H9 (cell line): ENCODE measurements at regions not wholly inside any gene's neighbourhood (a gene's known extent, or its start where the extent isn't known, plus 50 kb on each side); places are given as distances from the start of the nearest gene placed in this dataset.

Experiments used
- DNase-seq: peaks from one replicate; pipeline ENCODE4 v3.0.0-alpha.2; 2017
- H2AFZ ChIP-seq: one replicate; pipeline ENCODE4 v1.6.1; 2013; ENCODE audit warnings: mild to moderate bottlenecking, low read length, control low read depth, moderate library complexity
- H2AK5ac ChIP-seq: 2 replicates; pipeline ENCODE4 v1.6.1; 2013; ENCODE audit warnings: low read length, control low read depth, mixed read lengths; ENCODE audit not compliant: insufficient read length
- H2BK120ac ChIP-seq: one replicate; pipeline ENCODE4 v1.6.1; 2013; ENCODE audit warnings: low read depth, mild to moderate bottlenecking, low read length, control low read depth, inconsistent platforms; ENCODE audit not compliant: poor library complexity, severe bottlenecking
- H2BK12ac ChIP-seq: 2 replicates; pipeline ENCODE4 v1.6.1; 2013; ENCODE audit warnings: low read length, control low read depth, mixed read lengths, low read depth; ENCODE audit not compliant: insufficient read length
- H2BK15ac ChIP-seq: 2 replicates; pipeline ENCODE4 v1.6.1; 2013; ENCODE audit warnings: low read depth, low read length, control low read depth
- H2BK20ac ChIP-seq: one replicate; pipeline ENCODE4 v1.6.1; 2013; ENCODE audit warnings: low read depth, mild to moderate bottlenecking, low read length, control low read depth, inconsistent platforms; ENCODE audit not compliant: poor library complexity, severe bottlenecking
- H2BK5ac ChIP-seq: 2 replicates; pipeline ENCODE4 v1.6.1; 2013; ENCODE audit warnings: low read length, control low read depth, mixed read lengths; ENCODE audit not compliant: insufficient read length
- H3K14ac ChIP-seq: 2 replicates; pipeline ENCODE4 v1.6.1; 2013; ENCODE audit warnings: low read length, control low read depth; ENCODE audit not compliant: insufficient read depth
- H3K18ac ChIP-seq: 2 replicates; pipeline ENCODE4 v1.6.1; 2013; ENCODE audit warnings: low read depth, mild to moderate bottlenecking, mixed read lengths, low read length, control low read depth; ENCODE audit not compliant: insufficient read length
- H3K23ac ChIP-seq: 2 replicates; pipeline ENCODE4 v1.6.1; 2013; ENCODE audit warnings: low read length, control low read depth, mixed read lengths, low read depth; ENCODE audit not compliant: insufficient read length
- H3K23me2 ChIP-seq: 2 replicates; pipeline ENCODE4 v1.6.1; 2013; ENCODE audit warnings: low read depth, mild to moderate bottlenecking, mixed read lengths, low read length, control low read depth; ENCODE audit not compliant: insufficient read length, poor library complexity, severe bottlenecking
- H3K27ac ChIP-seq: 2 replicates; pipeline ENCODE4 v1.5.1; 2013; ENCODE audit warnings: low read length, control low read depth, mixed read lengths, low read depth; ENCODE audit not compliant: insufficient read length
- H3K27me3 ChIP-seq: 2 replicates; pipeline ENCODE4 v1.6.1; 2013; ENCODE audit warnings: low read length, control low read depth, inconsistent platforms; ENCODE audit not compliant: insufficient read depth
- H3K4ac ChIP-seq: 2 replicates; pipeline ENCODE4 v1.6.1; 2013; ENCODE audit warnings: low read depth, mild to moderate bottlenecking, control low read depth, inconsistent platforms, low read length, moderate library complexity
- H3K4me1 ChIP-seq: 2 replicates; pipeline ENCODE4 v1.6.1; 2013; ENCODE audit warnings: low read length, control low read depth, inconsistent platforms; ENCODE audit not compliant: insufficient read depth
- H3K4me2 ChIP-seq: 2 replicates; pipeline ENCODE4 v1.6.1; 2013; ENCODE audit warnings: low read length, control low read depth, mixed read lengths; ENCODE audit not compliant: insufficient read length, insufficient read depth
- H3K56ac ChIP-seq: 2 replicates; pipeline ENCODE4 v1.6.1; 2013; ENCODE audit warnings: low read depth, mild to moderate bottlenecking, mixed read lengths, low read length, control low read depth; ENCODE audit not compliant: insufficient read length
- H3K79me1 ChIP-seq: 2 replicates; pipeline ENCODE4 v1.6.1; 2013; ENCODE audit warnings: low read depth, mild to moderate bottlenecking, moderate library complexity, low read length, control low read depth, inconsistent platforms; ENCODE audit not compliant: insufficient read depth, poor library complexity, severe bottlenecking
- H3K79me2 ChIP-seq: 2 replicates; pipeline ENCODE4 v1.6.1; 2013; ENCODE audit warnings: low read length, control low read depth, inconsistent platforms; ENCODE audit not compliant: insufficient read depth
- H3K9ac ChIP-seq: 2 replicates; pipeline ENCODE4 v1.6.1; 2013; ENCODE audit warnings: low read length, control low read depth, mixed read lengths; ENCODE audit not compliant: insufficient read length; ENCODE audit errors: extremely low read depth
- H3K9me3 ChIP-seq: one replicate; pipeline ENCODE4 v1.6.1; 2013; ENCODE audit warnings: low read depth, low read length, inconsistent platforms; ENCODE audit not compliant: control insufficient read depth
- H3T11ph ChIP-seq: one replicate; pipeline ENCODE4 v1.6.1; 2013; ENCODE audit warnings: mild to moderate bottlenecking, low read length, control low read depth, inconsistent platforms
- H4K20me1 ChIP-seq: one replicate; pipeline ENCODE4 v1.6.1; 2013; ENCODE audit not compliant: control insufficient read depth, insufficient read length, insufficient read depth
- H4K5ac ChIP-seq: 2 replicates; pipeline ENCODE4 v1.6.1; 2013; ENCODE audit warnings: low read depth, mild to moderate bottlenecking, mixed read lengths, low read length, control low read depth; ENCODE audit not compliant: insufficient read length
- H4K8ac ChIP-seq: replicated peaks from 2 replicates; pipeline ENCODE4 v1.6.1; 2013; ENCODE audit warnings: low read length, control low read depth, mixed read lengths, low read depth; ENCODE audit not compliant: insufficient read length
- H4K91ac ChIP-seq: 2 replicates; pipeline ENCODE4 v1.6.1; 2013; ENCODE audit warnings: low read depth, mild to moderate bottlenecking, moderate library complexity, mixed read lengths, low read length, control low read depth; ENCODE audit not compliant: insufficient read length
- H3K27ac Mint-ChIP-seq, 3 experiments: 2 replicates in 2 of 3; 3 replicates in 1 of 3; pipeline ENCODE4 v1.8.0; 2020 to 2021; ENCODE audit warnings: mixed read lengths in 3 of 3, mild to moderate bottlenecking in 1 of 3, moderate library complexity in 1 of 3
- H3K27me3 Mint-ChIP-seq: 2 replicates; pipeline ENCODE4 v1.8.0; 2021; ENCODE audit warnings: low read depth, mild to moderate bottlenecking, moderate library complexity, mixed read lengths
- H3K36me3 Mint-ChIP-seq, 3 experiments: 2 replicates in 2 of 3; 3 replicates in 1 of 3; pipeline ENCODE4 v1.8.0; 2020 to 2021; ENCODE audit warnings: low read depth in 3 of 3, mixed read lengths in 3 of 3; ENCODE audit not compliant: insufficient read depth in 1 of 3
- H3K4me1 Mint-ChIP-seq, 2 experiments: 2 replicates each; pipeline ENCODE4 v1.8.0; 2020; ENCODE audit warnings: mixed read lengths in 2 of 2
- H3K4me3 Mint-ChIP-seq, 2 experiments: 2 replicates in 1 of 2; 3 replicates in 1 of 2; pipeline ENCODE4 v1.8.0; 2020 to 2021; ENCODE audit warnings: mild to moderate bottlenecking in 2 of 2, mixed read lengths in 2 of 2, moderate library complexity in 1 of 2
- H3K9me3 Mint-ChIP-seq, 2 experiments: 2 replicates in 1 of 2; 3 replicates in 1 of 2; pipeline ENCODE4 v1.8.0; 2020; ENCODE audit warnings: mild to moderate bottlenecking in 2 of 2, mixed read lengths in 2 of 2, moderate library complexity in 1 of 2
- CTCF ChIP-seq: fragments of 200-600 bp; sonication (generic); conservative IDR thresholded peaks from 3 replicates; pipeline ENCODE4 v1.8.0; 2021; ENCODE audit warnings: antibody characterized with exemption, mild to moderate bottlenecking
- WGBS: extraction: QIAGEN DNeasy Blood & Tissue Kit; methylation state at CpG from one replicate; pipeline ENCODE4 v1.1.7; 2013; ENCODE audit warnings: missing lambda C conversion rate, low lambda C conversion rate, mixed read lengths; ENCODE audit not compliant: insufficient read length; ENCODE audit errors: extremely low coverage; 5-methylcytosine and 5-hydroxymethylcytosine counted together

GRCh38 chr1:5554111-5554510, 438.1 kb downstream of the NPHP4 start:
- no peak for DNase-seq
- Histone ChIP-seq H3K27me3 (no peaks in the 10 kb centered on the region), H4K5ac (no peak overlapping the region), H3K14ac (no peak overlapping the region), H3K9me3 (no peaks in the 10 kb centered on the region), H2BK5ac (no peak overlapping the region), H3K18ac (no peak overlapping the region), H2BK120ac (no peak overlapping the region), H3K27ac (no peak overlapping the region), H3K56ac (no peak overlapping the region), H2BK12ac (no peak overlapping the region), H4K20me1 (no peaks in the 10 kb centered on the region), H3K4ac (no peak overlapping the region), H4K8ac (no peak overlapping the region), H3K4me2 (no peak overlapping the region), H3K23ac (no peak overlapping the region), H2AFZ (no peak overlapping the region), H3K4me1 (no peaks in the 10 kb centered on the region), H2AK5ac (no peak overlapping the region), H2BK20ac (no peak overlapping the region), H3K9ac (no peak overlapping the region), H3K79me2 (no peaks in the 10 kb centered on the region), H3K23me2 (no peaks in the 10 kb centered on the region), H3T11ph (no peak overlapping the region), H3K79me1 (no peaks in the 10 kb centered on the region), H4K91ac (no peak overlapping the region), H2BK15ac (no peak overlapping the region)
- TF ChIP-seq CTCF = no peak
- Mint-ChIP-seq H3K4me1 (no peaks in the 10 kb centered on the region), H3K36me3 (peaks cover 0 to 10% (median 9%) of the 10 kb centered on the region in 3 experiments; a peak in 5 of 7 replicates), H3K9me3 (peaks cover 16 to 26% of the 10 kb centered on the region in 2 experiments), H3K27me3 (peaks cover 15% of the 10 kb centered on the region), H3K27ac (no peak overlapping the region), H3K4me3 (no peak overlapping the region)
- no CpG with 5 or more reads among the region's 6 CpGs for WGBS
